ENCODE measurements at regions not wholly inside any gene's neighbourhood (a gene's known extent, or its start where the extent isn't known, plus 50 kb on each side); places are given as distances from the start of the nearest gene placed in this dataset.

DNA sequence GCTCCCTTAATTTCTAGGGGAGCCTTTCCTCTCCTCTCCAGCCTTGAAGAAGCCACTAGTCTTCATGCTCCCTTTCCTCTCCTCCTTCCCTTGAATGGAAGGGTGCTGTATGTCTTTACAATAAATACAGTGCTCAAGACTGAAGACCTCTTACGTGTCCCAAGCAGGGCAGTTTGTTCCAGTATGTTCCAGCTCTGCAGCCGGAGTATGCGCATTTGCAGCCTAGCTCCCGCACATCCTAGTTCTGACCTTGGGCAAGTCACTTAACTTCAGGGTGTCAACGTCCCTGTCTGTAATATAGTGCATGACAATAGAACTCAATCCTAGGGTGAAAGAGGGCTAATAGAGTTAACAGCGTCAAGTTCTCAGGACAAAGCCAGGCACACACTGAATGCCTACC, 208.0 kb downstream of the HAUS1 start:
- TF ChIP-seq, protein P1, sequence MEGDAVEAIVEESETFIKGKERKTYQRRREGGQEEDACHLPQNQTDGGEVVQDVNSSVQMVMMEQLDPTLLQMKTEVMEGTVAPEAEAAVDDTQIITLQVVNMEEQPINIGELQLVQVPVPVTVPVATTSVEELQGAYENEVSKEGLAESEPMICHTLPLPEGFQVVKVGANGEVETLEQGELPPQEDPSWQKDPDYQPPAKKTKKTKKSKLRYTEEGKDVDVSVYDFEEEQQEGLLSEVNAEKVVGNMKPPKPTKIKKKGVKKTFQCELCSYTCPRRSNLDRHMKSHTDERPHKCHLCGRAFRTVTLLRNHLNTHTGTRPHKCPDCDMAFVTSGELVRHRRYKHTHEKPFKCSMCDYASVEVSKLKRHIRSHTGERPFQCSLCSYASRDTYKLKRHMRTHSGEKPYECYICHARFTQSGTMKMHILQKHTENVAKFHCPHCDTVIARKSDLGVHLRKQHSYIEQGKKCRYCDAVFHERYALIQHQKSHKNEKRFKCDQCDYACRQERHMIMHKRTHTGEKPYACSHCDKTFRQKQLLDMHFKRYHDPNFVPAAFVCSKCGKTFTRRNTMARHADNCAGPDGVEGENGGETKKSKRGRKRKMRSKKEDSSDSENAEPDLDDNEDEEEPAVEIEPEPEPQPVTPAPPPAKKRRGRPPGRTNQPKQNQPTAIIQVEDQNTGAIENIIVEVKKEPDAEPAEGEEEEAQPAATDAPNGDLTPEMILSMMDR (IDR thresholded peaks at IDR 0.05; ENCODE audit: low read depth, low read length) = no peak
- no peaks in the 10 kb centered on the region for H3K27me3 ChIP-seq
- H3K4me3 ChIP-seq (ENCODE audit: low read depth, low read length) = no peak overlapping the region
- no peaks in the 10 kb centered on the region for H3K9me3 ChIP-seq
- H3K4me1 ChIP-seq = no peaks in the 10 kb centered on the region
- no peaks in the 10 kb centered on the region for H3K36me3 ChIP-seq
- DNase-seq = no peak

GRCh38 chr18:46313521-46313920, 209.3 kb downstream of the HAUS1 start:
- TF ChIP-seq, protein P1 (IDR thresholded peaks at IDR 0.05; ENCODE audit: low read depth, low read length) = no peak
- no peak for DNase-seq
- Histone ChIP-seq H3K9me3 (no peaks in the 10 kb centered on the region), H3K4me1 (no peaks in the 10 kb centered on the region), H3K4me3 (ENCODE audit: low read depth, low read length) (no peak overlapping the region), H3K27me3 (no peaks in the 10 kb centered on the region), H3K36me3 (no peaks in the 10 kb centered on the region)

DNA sequence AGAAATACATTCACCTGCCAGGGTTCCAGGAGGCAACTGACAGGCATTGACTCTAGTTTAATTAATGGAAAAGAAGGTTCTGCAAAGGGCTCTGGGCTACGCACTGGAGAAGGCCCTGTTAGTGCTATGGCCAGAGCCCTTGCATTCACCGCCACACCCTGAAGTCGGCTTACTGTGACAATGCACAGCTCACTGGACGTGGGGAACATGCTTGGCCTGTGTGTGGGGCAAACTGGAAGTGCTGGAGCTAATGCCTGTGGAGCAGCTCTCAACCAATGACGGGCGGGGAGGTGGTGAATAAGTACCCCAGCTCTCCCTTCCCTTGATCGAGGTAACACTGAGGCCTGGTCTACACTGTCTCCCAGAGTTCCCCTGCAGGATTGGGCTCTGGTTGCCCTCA, 209.8 kb downstream of the HAUS1 start:
- no peaks in the 10 kb centered on the region for H3K4me1 ChIP-seq
- DNase-seq = no peak
- TF ChIP-seq, protein P1 (IDR thresholded peaks at IDR 0.05; ENCODE audit: low read depth, low read length) = no peak
- no peaks in the 10 kb centered on the region for H3K36me3 ChIP-seq
- H3K27me3 ChIP-seq = no peaks in the 10 kb centered on the region
- H3K4me3 ChIP-seq (ENCODE audit: low read depth, low read length) = no peak overlapping the region
- H3K9me3 ChIP-seq = no peaks in the 10 kb centered on the region

DNA sequence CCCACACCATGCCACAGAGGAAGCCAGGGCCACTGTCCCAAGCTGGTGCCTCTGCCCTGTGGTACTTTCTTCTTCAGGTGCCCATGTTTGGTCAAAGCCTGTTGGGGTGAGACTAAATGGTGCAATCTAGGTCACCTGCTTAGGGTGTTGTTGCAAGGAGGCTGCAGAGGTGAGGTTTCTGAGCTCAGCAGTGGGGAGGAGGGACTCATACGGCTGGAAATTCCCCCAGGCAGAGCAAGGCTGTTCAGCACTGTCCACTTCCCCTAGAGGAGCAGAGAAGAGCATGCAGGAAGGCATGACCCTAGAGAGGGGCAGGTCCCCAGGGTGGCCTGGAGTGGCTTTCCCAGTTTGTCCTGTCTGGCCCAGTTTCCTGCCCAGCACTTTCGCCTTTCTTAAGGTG, 211.0 kb downstream of the HAUS1 start:
- TF ChIP-seq, protein P1 (IDR thresholded peaks at IDR 0.05; ENCODE audit: low read depth, low read length) = no peak
- no peaks in the 10 kb centered on the region for H3K36me3 ChIP-seq
- DNase-seq = no peak

GRCh38 chr18:46318356-46318755, 214.2 kb downstream of the HAUS1 start:
- DNase-seq = no peak
- H3K4me3 ChIP-seq (ENCODE audit: low read depth, low read length) = no peak overlapping the region
- H3K36me3 ChIP-seq = no peaks in the 10 kb centered on the region
- no peaks in the 10 kb centered on the region for H3K9me3 ChIP-seq
- no peaks in the 10 kb centered on the region for H3K27me3 ChIP-seq
- H3K4me1 ChIP-seq = no peaks in the 10 kb centered on the region
- TF ChIP-seq, protein P1 (IDR thresholded peaks at IDR 0.05; ENCODE audit: low read depth, low read length) = no peak

More for the DNA sequence above, 211.0 kb downstream of the HAUS1 start:
- Histone ChIP-seq H3K27me3 (no peaks in the 10 kb centered on the region), H3K4me3 (ENCODE audit: low read depth, low read length) (no peak overlapping the region), H3K4me1 (no peaks in the 10 kb centered on the region), H3K9me3 (no peaks in the 10 kb centered on the region)

- Histone ChIP-seq H3K36me3 (no peaks in the 10 kb centered on the region), H3K9me3 (no peaks in the 10 kb centered on the region), H3K27me3 (no peaks in the 10 kb centered on the region), H3K4me1 (no peaks in the 10 kb centered on the region; the same call in 1 of the 2 replicates), H3K4me3 (ENCODE audit: low read depth, low read length) (no peak overlapping the region)
- no peak for DNase-seq
- TF ChIP-seq, protein P1 (IDR thresholded peaks at IDR 0.05; ENCODE audit: low read depth, low read length) = no peak
Measured at GRCh38 chr18:46319783-46320182, 215.6 kb downstream of the HAUS1 start.

Data from BE2C (cell line).